SK-N-SH treated with all-trans-retinoic acid at 6 μM for 48 hours (cell line): ENCODE measurements at regions not wholly inside any gene's neighbourhood (a gene's known extent, or its start where the extent isn't known, plus 50 kb on each side); places are given as distances from the start of the nearest gene placed in this dataset.
"Not testable (repeated sequence)": the region's sequence is repeated elsewhere in the genome, so short reads cannot be mapped to it uniquely, and the experiment has no call there.

Experiments used
- ARNTL ChIP-seq: fragments of 450-650 bp; formaldehyde crosslinking; IDR thresholded peaks from 2 replicates; pipeline ENCODE4 v1.5.0; 2020; ENCODE audit warnings: low read depth, mild to moderate bottlenecking, moderate library complexity, borderline replicate concordance
- GLIS3 ChIP-seq: fragments of 250-450 bp; sonication (Bioruptor Pico); IDR thresholded peaks from 2 replicates; pipeline ENCODE4 v1.5.0; 2020; ENCODE audit warnings: mild to moderate bottlenecking, moderate library complexity
- ISL1 ChIP-seq: fragments of 250-450 bp; sonication (Bioruptor Pico); IDR thresholded peaks from 2 replicates; pipeline ENCODE4 v2.1.2; 2022; ENCODE audit warnings: mild to moderate bottlenecking, moderate library complexity
- RARB ChIP-seq: fragments of 250-450 bp; sonication (Bioruptor Pico); IDR thresholded peaks from 2 replicates; pipeline ENCODE4 v1.8.0; 2021; ENCODE audit warnings: mild to moderate bottlenecking, moderate library complexity
- ZC3H10 ChIP-seq: fragments of 250-450 bp; sonication (Bioruptor Pico); IDR thresholded peaks from 2 replicates; pipeline ENCODE4 v1.5.1; 2021; ENCODE audit warnings: mild to moderate bottlenecking, moderate library complexity
- ZFP3 ChIP-seq: fragments of 250-450 bp; sonication (Bioruptor Pico); IDR thresholded peaks from 2 replicates; pipeline ENCODE4 v1.5.0; 2020; ENCODE audit warnings: mild to moderate bottlenecking, moderate library complexity
- ZNF70 ChIP-seq: fragments of 450-650 bp; formaldehyde crosslinking; IDR thresholded peaks from 2 replicates; pipeline ENCODE4 v1.5.0; 2020; ENCODE audit warnings: mild to moderate bottlenecking, moderate library complexity
- ZNF8 ChIP-seq: fragments of 450-650 bp; formaldehyde crosslinking; IDR thresholded peaks from 2 replicates; pipeline ENCODE4 v1.5.0; 2020; ENCODE audit warnings: mild to moderate bottlenecking, moderate library complexity
- TF ChIP-seq, protein P1 (sequence below): fragments of 250-450 bp; sonication (Bioruptor Pico); IDR thresholded peaks from 2 replicates; pipeline ENCODE4 v1.8.0; 2021; ENCODE audit warnings: low read depth, mild to moderate bottlenecking, moderate library complexity, borderline replicate concordance
- TF ChIP-seq, protein P2 (sequence below): fragments of 250-450 bp; sonication (Bioruptor Pico); IDR thresholded peaks from 2 replicates; pipeline ENCODE4 v1.5.0; 2020; ENCODE audit warnings: mild to moderate bottlenecking, moderate library complexity
- TF ChIP-seq, protein P3 (sequence below): fragments of 250-450 bp; sonication (Bioruptor Pico); IDR thresholded peaks from 2 replicates; pipeline ENCODE4 v1.8.0; 2020; ENCODE audit warnings: mild to moderate bottlenecking, moderate library complexity, borderline replicate concordance
- TF ChIP-seq, protein P4 (sequence below): fragments of 250-450 bp; sonication (Bioruptor Pico); IDR thresholded peaks from 2 replicates; pipeline ENCODE4 v1.5.1; 2020; ENCODE audit warnings: low read depth, mild to moderate bottlenecking, moderate library complexity
- TF ChIP-seq, protein P5 (sequence below): fragments of 250-450 bp; sonication (Bioruptor Pico); IDR thresholded peaks from 2 replicates; pipeline ENCODE4 v1.5.1; 2021; ENCODE audit warnings: mild to moderate bottlenecking, moderate library complexity

DNA sequence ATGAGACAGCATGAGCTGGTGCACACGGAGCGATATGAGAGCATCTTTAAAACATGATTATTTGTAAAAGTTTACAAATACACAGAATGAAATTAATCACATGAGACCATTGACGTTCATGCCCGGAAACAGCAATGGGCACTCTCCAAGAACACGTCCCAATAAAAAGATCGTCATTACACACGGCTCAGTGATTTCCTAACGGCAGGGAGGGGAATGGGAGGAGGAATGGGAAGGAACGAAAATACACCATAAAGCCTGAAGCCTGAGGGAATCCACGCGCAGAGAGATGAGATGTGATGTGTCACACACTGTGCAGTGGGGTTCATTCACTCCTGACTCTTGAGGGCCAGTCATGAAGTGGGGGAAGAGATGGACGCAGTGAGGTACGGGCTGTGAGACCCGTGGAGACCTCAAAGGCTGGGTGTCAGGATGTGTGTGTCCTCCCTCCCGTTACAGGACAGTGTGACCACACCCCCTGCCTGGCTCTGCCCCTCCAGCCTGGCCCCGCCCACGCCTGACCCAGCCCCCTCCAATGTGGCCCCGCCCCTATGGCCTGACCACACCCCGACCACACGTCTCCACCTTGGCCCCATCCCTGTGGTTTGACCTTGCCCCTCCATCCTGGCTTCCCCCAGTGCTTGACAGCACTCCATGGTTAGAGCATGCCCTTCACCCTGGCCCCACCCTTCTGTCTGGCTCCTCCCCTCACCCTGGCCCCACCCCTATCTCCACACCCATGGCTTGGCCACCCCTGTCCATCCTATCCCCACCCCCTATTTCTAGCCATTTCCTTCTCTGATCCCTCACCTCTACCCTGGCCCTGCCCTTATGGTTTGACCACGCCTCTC is 270.5 kb upstream of the SFSWAP start:
- TF ChIP-seq, protein P1, sequence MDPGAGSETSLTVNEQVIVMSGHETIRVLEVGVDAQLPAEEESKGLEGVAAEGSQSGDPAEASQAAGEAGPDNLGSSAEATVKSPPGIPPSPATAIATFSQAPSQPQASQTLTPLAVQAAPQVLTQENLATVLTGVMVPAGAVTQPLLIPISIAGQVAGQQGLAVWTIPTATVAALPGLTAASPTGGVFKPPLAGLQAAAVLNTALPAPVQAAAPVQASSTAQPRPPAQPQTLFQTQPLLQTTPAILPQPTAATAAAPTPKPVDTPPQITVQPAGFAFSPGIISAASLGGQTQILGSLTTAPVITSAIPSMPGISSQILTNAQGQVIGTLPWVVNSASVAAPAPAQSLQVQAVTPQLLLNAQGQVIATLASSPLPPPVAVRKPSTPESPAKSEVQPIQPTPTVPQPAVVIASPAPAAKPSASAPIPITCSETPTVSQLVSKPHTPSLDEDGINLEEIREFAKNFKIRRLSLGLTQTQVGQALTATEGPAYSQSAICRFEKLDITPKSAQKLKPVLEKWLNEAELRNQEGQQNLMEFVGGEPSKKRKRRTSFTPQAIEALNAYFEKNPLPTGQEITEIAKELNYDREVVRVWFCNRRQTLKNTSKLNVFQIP (CRISPR knock-in tag) = not testable (repeated sequence)
- TF ChIP-seq RARB (CRISPR knock-in tag); ZC3H10 (CRISPR knock-in tag); ZNF70 (CRISPR knock-in tag); GLIS3 (CRISPR knock-in tag); ISL1 (CRISPR knock-in tag); ARNTL (CRISPR knock-in tag); ZNF8; ZFP3 (CRISPR knock-in tag): not testable (repeated sequence)
- TF ChIP-seq, protein P2, sequence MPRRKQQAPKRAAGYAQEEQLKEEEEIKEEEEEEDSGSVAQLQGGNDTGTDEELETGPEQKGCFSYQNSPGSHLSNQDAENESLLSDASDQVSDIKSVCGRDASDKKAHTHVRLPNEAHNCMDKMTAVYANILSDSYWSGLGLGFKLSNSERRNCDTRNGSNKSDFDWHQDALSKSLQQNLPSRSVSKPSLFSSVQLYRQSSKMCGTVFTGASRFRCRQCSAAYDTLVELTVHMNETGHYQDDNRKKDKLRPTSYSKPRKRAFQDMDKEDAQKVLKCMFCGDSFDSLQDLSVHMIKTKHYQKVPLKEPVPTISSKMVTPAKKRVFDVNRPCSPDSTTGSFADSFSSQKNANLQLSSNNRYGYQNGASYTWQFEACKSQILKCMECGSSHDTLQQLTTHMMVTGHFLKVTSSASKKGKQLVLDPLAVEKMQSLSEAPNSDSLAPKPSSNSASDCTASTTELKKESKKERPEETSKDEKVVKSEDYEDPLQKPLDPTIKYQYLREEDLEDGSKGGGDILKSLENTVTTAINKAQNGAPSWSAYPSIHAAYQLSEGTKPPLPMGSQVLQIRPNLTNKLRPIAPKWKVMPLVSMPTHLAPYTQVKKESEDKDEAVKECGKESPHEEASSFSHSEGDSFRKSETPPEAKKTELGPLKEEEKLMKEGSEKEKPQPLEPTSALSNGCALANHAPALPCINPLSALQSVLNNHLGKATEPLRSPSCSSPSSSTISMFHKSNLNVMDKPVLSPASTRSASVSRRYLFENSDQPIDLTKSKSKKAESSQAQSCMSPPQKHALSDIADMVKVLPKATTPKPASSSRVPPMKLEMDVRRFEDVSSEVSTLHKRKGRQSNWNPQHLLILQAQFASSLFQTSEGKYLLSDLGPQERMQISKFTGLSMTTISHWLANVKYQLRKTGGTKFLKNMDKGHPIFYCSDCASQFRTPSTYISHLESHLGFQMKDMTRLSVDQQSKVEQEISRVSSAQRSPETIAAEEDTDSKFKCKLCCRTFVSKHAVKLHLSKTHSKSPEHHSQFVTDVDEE = not testable (repeated sequence)
- TF ChIP-seq, protein P3, sequence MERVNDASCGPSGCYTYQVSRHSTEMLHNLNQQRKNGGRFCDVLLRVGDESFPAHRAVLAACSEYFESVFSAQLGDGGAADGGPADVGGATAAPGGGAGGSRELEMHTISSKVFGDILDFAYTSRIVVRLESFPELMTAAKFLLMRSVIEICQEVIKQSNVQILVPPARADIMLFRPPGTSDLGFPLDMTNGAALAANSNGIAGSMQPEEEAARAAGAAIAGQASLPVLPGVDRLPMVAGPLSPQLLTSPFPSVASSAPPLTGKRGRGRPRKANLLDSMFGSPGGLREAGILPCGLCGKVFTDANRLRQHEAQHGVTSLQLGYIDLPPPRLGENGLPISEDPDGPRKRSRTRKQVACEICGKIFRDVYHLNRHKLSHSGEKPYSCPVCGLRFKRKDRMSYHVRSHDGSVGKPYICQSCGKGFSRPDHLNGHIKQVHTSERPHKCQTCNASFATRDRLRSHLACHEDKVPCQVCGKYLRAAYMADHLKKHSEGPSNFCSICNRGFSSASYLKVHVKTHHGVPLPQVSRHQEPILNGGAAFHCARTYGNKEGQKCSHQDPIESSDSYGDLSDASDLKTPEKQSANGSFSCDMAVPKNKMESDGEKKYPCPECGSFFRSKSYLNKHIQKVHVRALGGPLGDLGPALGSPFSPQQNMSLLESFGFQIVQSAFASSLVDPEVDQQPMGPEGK (CRISPR knock-in tag) = not testable (repeated sequence)
- TF ChIP-seq, protein P4, sequence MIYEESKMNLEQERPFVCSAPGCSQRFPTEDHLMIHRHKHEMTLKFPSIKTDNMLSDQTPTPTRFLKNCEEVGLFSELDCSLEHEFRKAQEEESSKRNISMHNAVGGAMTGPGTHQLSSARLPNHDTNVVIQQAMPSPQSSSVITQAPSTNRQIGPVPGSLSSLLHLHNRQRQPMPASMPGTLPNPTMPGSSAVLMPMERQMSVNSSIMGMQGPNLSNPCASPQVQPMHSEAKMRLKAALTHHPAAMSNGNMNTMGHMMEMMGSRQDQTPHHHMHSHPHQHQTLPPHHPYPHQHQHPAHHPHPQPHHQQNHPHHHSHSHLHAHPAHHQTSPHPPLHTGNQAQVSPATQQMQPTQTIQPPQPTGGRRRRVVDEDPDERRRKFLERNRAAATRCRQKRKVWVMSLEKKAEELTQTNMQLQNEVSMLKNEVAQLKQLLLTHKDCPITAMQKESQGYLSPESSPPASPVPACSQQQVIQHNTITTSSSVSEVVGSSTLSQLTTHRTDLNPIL = not testable (repeated sequence)
- TF ChIP-seq, protein P5, sequence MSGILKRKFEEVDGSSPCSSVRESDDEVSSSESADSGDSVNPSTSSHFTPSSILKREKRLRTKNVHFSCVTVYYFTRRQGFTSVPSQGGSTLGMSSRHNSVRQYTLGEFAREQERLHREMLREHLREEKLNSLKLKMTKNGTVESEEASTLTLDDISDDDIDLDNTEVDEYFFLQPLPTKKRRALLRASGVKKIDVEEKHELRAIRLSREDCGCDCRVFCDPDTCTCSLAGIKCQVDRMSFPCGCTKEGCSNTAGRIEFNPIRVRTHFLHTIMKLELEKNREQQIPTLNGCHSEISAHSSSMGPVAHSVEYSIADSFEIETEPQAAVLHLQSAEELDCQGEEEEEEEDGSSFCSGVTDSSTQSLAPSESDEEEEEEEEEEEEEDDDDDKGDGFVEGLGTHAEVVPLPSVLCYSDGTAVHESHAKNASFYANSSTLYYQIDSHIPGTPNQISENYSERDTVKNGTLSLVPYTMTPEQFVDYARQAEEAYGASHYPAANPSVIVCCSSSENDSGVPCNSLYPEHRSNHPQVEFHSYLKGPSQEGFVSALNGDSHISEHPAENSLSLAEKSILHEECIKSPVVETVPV (CRISPR knock-in tag) = not testable (repeated sequence)
